ENCODE measurements at regions not wholly inside any gene's neighbourhood (a gene's known extent, or its start where the extent isn't known, plus 50 kb on each side); places are given as distances from the start of the nearest gene placed in this dataset.

GRCh38 chr2:12254280-12254860, 462.4 kb upstream of the TRIB2 start:
- no peak for DNase-seq (ENCODE audit: low read depth in 2 of 2)

- DNase-seq (ENCODE audit: low read depth in 2 of 2): no peak
These were observed 460.5 kb upstream of the TRIB2 start for GRCh38 chr2:12256206-12256605.

- DNase-seq (ENCODE audit: low read depth in 2 of 2): no peak
These were observed 459.3 kb upstream of the TRIB2 start for GRCh38 chr2:12257476-12257875.

- DNase-seq (ENCODE audit: low read depth in 2 of 2): no peak
These were observed 457.2 kb upstream of the TRIB2 start for GRCh38 chr2:12259493-12259892.

GRCh38 chr2:12261986-12262680, 454.6 kb upstream of the TRIB2 start:
- no peak for DNase-seq (ENCODE audit: low read depth in 2 of 2)

GRCh38 chr2:12262681-12263436, 453.9 kb upstream of the TRIB2 start:
- DNase-seq (ENCODE audit: low read depth in 2 of 2): no peak

GRCh38 chr2:12263730-12264129, 453.0 kb upstream of the TRIB2 start:
- DNase-seq (ENCODE audit: low read depth in 2 of 2): no peak

- no peak for DNase-seq (ENCODE audit: low read depth in 2 of 2)
These were observed 452.6 kb upstream of the TRIB2 start for GRCh38 chr2:12264146-12264545.

GRCh38 chr2:12265646-12266045, 451.1 kb upstream of the TRIB2 start:
- no peak for DNase-seq (ENCODE audit: low read depth in 2 of 2)

- DNase-seq (ENCODE audit: low read depth in 2 of 2): no peak
These were observed 449.7 kb upstream of the TRIB2 start for GRCh38 chr2:12267042-12267441.

- DNase-seq (ENCODE audit: low read depth in 2 of 2): no peak
These were observed 447.4 kb upstream of the TRIB2 start for GRCh38 chr2:12269041-12269972.

- DNase-seq (ENCODE audit: low read depth in 2 of 2): no peak
These were observed 445.7 kb upstream of the TRIB2 start for GRCh38 chr2:12270876-12271588.

GRCh38 chr2:12271589-12271984, 445.1 kb upstream of the TRIB2 start:
- no peak for DNase-seq (ENCODE audit: low read depth in 2 of 2)

- DNase-seq (ENCODE audit: low read depth in 2 of 2): no peak
These were observed 443.6 kb upstream of the TRIB2 start for GRCh38 chr2:12273111-12273510.

GRCh38 chr2:12274591-12274990, 442.1 kb upstream of the TRIB2 start:
- DNase-seq (ENCODE audit: low read depth in 2 of 2): no peak

GRCh38 chr2:12277241-12278034, 439.3 kb upstream of the TRIB2 start:
- no peak for DNase-seq (ENCODE audit: low read depth in 2 of 2)

- DNase-seq (ENCODE audit: low read depth in 2 of 2): no peak
These were observed 438.5 kb upstream of the TRIB2 start for GRCh38 chr2:12278217-12278750.

GRCh38 chr2:12282780-12283695, 433.7 kb upstream of the TRIB2 start:
- no peak for DNase-seq (ENCODE audit: low read depth in 2 of 2)

GRCh38 chr2:12284037-12284436, 432.7 kb upstream of the TRIB2 start:
- no peak for DNase-seq (ENCODE audit: low read depth in 2 of 2)

All from fibroblast of skin of left biceps (primary cell).